KMS-11 (cell line): ENCODE measurements at regions not wholly inside any gene's neighbourhood (a gene's known extent, or its start where the extent isn't known, plus 50 kb on each side); places are given as distances from the start of the nearest gene placed in this dataset.

Experiments used
- H2AFZ ChIP-seq: fragments of 200-600 bp; sonication (generic); 2 replicates; pipeline ENCODE4 v1.6.1; 2016; ENCODE audit warnings: antibody characterized with exemption, mixed run types, low read depth
- H3K27ac ChIP-seq: fragments of 200-600 bp; sonication (generic); 2 replicates; pipeline ENCODE4 v1.6.1; 2016; ENCODE audit warnings: mild to moderate bottlenecking, mixed run types
- H3K27me3 ChIP-seq: fragments of 200-600 bp; sonication (generic); 2 replicates; pipeline ENCODE4 v1.6.1; 2017; ENCODE audit warnings: mild to moderate bottlenecking, low read depth, mixed run types, moderate library complexity; ENCODE audit not compliant: insufficient read depth
- H3K36me3 ChIP-seq: fragments of 200-600 bp; sonication (generic); 2 replicates; pipeline ENCODE4 v1.6.1; 2017; ENCODE audit warnings: mild to moderate bottlenecking, mixed run types; ENCODE audit not compliant: insufficient read depth
- H3K4me1 ChIP-seq: fragments of 200-600 bp; sonication (generic); 2 replicates; pipeline ENCODE4 v1.6.1; 2016; ENCODE audit warnings: mild to moderate bottlenecking, low read depth, mixed run types; ENCODE audit not compliant: poor library complexity, severe bottlenecking
- H3K4me2 ChIP-seq: fragments of 200-600 bp; sonication (generic); 2 replicates; pipeline ENCODE4 v1.7.0; 2016; ENCODE audit warnings: mild to moderate bottlenecking, mixed run types
- H3K4me3 ChIP-seq: fragments of 200-600 bp; sonication (generic); IDR thresholded peaks from 2 replicates; pipeline ENCODE4 v1.6.1; 2017; ENCODE audit warnings: low read depth, low read length, mixed read lengths; ENCODE audit not compliant: insufficient read depth
- H3K79me2 ChIP-seq: fragments of 200-600 bp; sonication (generic); 2 replicates; pipeline ENCODE4 v1.6.1; 2016; ENCODE audit warnings: low read depth, mixed run types; ENCODE audit not compliant: insufficient read depth
- H3K9ac ChIP-seq: fragments of 200-600 bp; sonication (generic); 2 replicates; pipeline ENCODE4 v1.6.1; 2016; ENCODE audit warnings: mild to moderate bottlenecking, mixed run types
- H4K20me1 ChIP-seq: fragments of 200-600 bp; sonication (generic); 2 replicates; pipeline ENCODE4 v1.6.1; 2016; ENCODE audit warnings: mild to moderate bottlenecking, mixed run types; ENCODE audit not compliant: insufficient read depth
- CTCF ChIP-seq: fragments of 200-600 bp; sonication (generic); conservative IDR thresholded peaks from 2 replicates; pipeline ENCODE4 v1.6.1; 2017; ENCODE audit warnings: low read depth, mild to moderate bottlenecking, antibody characterized with exemption, low read length, moderate library complexity, mixed read lengths

- peak overlapping the region; percentile 39 for H3K27ac ChIP-seq
- peak overlapping the region; percentile 7; the same call in 1 of the 2 replicates for H3K9ac ChIP-seq
- peak overlapping the region; percentile 58 for H3K4me2 ChIP-seq
These were observed 108.3 kb downstream of the TNFAIP3 start for GRCh38 chr6:137975188-137975940.

GRCh38 chr6:137976430-137976829 lies 109.4 kb downstream of the TNFAIP3 start:
- no peaks in the 10 kb centered on the region for H3K79me2 ChIP-seq
- TF ChIP-seq CTCF: no peak
- no peak overlapping the region for H3K4me3 ChIP-seq
- H2AFZ ChIP-seq: no peak overlapping the region
- peaks cover 30% of the 10 kb centered on the region for H3K4me1 ChIP-seq
- H4K20me1 ChIP-seq: no peaks in the 10 kb centered on the region
- no peak overlapping the region for H3K27ac ChIP-seq
- H3K4me2 ChIP-seq: no peak overlapping the region
- no peaks in the 10 kb centered on the region for H3K36me3 ChIP-seq
- H3K27me3 ChIP-seq: no peaks in the 10 kb centered on the region
- H3K9ac ChIP-seq: no peak overlapping the region

More at GRCh38 chr6:137975188-137975940, 108.3 kb downstream of the TNFAIP3 start:
- H3K27me3 ChIP-seq: no peaks in the 10 kb centered on the region
- H3K4me3 ChIP-seq: no peak overlapping the region
- H4K20me1 ChIP-seq: no peaks in the 10 kb centered on the region
- no peaks in the 10 kb centered on the region for H3K36me3 ChIP-seq
- peak overlapping the region; percentile 28; the same call in 1 of the 2 replicates for H2AFZ ChIP-seq
- peaks cover 30% of the 10 kb centered on the region for H3K4me1 ChIP-seq
- peak; percentile 68 for TF ChIP-seq CTCF
- H3K79me2 ChIP-seq: no peaks in the 10 kb centered on the region

GRCh38 chr6:137977206-137977605 lies 110.1 kb downstream of the TNFAIP3 start:
- no peaks in the 10 kb centered on the region for H3K27me3 ChIP-seq
- no peak overlapping the region for H3K4me3 ChIP-seq
- H3K4me2 ChIP-seq: no peak overlapping the region
- H3K27ac ChIP-seq: no peak overlapping the region
- H3K4me1 ChIP-seq: peaks cover 30% of the 10 kb centered on the region
- H4K20me1 ChIP-seq: no peaks in the 10 kb centered on the region
- no peaks in the 10 kb centered on the region for H3K79me2 ChIP-seq
- H3K36me3 ChIP-seq: no peaks in the 10 kb centered on the region
- H2AFZ ChIP-seq: no peak overlapping the region
- no peak overlapping the region for H3K9ac ChIP-seq
- TF ChIP-seq CTCF: no peak

GRCh38 chr6:137977814-137978213 lies 110.8 kb downstream of the TNFAIP3 start:
- H3K4me2 ChIP-seq: no peak overlapping the region
- TF ChIP-seq CTCF: no peak

More at GRCh38 chr6:137977814-137978213, 110.8 kb downstream of the TNFAIP3 start:
- H3K27ac ChIP-seq: no peak overlapping the region
- no peaks in the 10 kb centered on the region for H3K79me2 ChIP-seq
- H2AFZ ChIP-seq: no peak overlapping the region
- H3K9ac ChIP-seq: no peak overlapping the region
- H3K36me3 ChIP-seq: no peaks in the 10 kb centered on the region
- H4K20me1 ChIP-seq: no peaks in the 10 kb centered on the region
- no peaks in the 10 kb centered on the region for H3K27me3 ChIP-seq
- no peak overlapping the region for H3K4me3 ChIP-seq
- H3K4me1 ChIP-seq: peaks cover 30% of the 10 kb centered on the region
